ENCODE measurements at regions not wholly inside any gene's neighbourhood (a gene's known extent, or its start where the extent isn't known, plus 50 kb on each side); places are given as distances from the start of the nearest gene placed in this dataset.

DNA sequence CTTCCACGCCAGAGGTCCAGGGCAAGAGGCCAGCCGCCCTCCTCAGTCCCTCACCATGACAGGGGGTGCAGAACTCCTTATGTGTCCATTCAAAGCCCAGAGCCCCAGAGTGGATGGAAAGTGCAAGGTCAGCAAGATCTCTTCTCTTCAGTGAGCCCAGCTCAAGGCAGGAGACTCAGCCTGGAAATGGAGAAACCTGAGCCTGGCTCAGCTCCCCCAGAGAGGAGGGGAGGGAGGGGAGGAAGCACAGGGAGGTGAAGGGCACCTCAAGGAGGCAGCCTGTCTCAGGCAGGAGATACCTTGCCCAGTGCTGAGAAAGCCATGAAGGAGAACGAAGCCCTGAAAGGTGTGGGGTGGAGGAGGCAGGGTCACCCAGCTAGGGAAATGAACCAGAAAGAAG is 121.8 kb upstream of the PJA1 start:
- no peaks in the 10 kb centered on the region for H3K36me3 ChIP-seq
- TF ChIP-seq, protein P1, sequence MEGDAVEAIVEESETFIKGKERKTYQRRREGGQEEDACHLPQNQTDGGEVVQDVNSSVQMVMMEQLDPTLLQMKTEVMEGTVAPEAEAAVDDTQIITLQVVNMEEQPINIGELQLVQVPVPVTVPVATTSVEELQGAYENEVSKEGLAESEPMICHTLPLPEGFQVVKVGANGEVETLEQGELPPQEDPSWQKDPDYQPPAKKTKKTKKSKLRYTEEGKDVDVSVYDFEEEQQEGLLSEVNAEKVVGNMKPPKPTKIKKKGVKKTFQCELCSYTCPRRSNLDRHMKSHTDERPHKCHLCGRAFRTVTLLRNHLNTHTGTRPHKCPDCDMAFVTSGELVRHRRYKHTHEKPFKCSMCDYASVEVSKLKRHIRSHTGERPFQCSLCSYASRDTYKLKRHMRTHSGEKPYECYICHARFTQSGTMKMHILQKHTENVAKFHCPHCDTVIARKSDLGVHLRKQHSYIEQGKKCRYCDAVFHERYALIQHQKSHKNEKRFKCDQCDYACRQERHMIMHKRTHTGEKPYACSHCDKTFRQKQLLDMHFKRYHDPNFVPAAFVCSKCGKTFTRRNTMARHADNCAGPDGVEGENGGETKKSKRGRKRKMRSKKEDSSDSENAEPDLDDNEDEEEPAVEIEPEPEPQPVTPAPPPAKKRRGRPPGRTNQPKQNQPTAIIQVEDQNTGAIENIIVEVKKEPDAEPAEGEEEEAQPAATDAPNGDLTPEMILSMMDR (IDR thresholded peaks at IDR 0.05) = no peak
- H3K27me3 ChIP-seq (replicated peaks; ENCODE audit: insufficient read depth) = no peaks in the 10 kb centered on the region
- H3K27ac ChIP-seq = no peak overlapping the region
- DNase-seq (ENCODE audit: low spot score) (no peak), ATAC-seq (ENCODE audit: insufficient number of reproducible peaks, low FRiP score, low read depth) (no peak)
- H3K9me3 ChIP-seq = no peaks in the 10 kb centered on the region
- no peaks in the 10 kb centered on the region for H3K4me1 ChIP-seq (ENCODE audit: control insufficient read depth in 1 of 2, low read depth in 2 of 2)
- H3K4me3 ChIP-seq = no peak overlapping the region

DNA sequence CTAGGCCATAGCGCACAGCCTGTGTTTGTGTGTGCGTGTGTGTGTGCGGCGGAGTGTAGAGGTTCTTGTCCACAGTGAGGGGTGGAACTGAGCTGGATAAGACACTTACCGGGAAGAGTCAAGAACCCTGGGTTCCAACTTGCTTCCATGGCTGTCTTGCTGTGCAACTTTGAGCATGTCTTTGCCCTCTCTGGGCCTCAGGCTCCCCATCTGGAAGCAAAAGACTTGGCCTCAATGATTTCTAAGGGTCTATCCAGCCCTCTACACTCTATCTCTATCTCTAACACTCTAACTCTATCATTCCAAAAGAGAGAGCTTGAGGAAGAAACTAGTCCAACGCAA is 121.3 kb upstream of the PJA1 start:
- Histone ChIP-seq H3K27me3 (replicated peaks; ENCODE audit: insufficient read depth) (no peaks in the 10 kb centered on the region), H3K9me3 (no peaks in the 10 kb centered on the region), H3K27ac (no peak overlapping the region), H3K4me1 (ENCODE audit: control insufficient read depth in 1 of 2, low read depth in 2 of 2) (no peaks in the 10 kb centered on the region), H3K4me3 (no peak overlapping the region), H3K36me3 (no peaks in the 10 kb centered on the region)
- TF ChIP-seq, protein P1 (IDR thresholded peaks at IDR 0.05) = no peak
- no peak for DNase-seq (ENCODE audit: low spot score)
- no peak for ATAC-seq (ENCODE audit: insufficient number of reproducible peaks, low FRiP score, low read depth)

DNA sequence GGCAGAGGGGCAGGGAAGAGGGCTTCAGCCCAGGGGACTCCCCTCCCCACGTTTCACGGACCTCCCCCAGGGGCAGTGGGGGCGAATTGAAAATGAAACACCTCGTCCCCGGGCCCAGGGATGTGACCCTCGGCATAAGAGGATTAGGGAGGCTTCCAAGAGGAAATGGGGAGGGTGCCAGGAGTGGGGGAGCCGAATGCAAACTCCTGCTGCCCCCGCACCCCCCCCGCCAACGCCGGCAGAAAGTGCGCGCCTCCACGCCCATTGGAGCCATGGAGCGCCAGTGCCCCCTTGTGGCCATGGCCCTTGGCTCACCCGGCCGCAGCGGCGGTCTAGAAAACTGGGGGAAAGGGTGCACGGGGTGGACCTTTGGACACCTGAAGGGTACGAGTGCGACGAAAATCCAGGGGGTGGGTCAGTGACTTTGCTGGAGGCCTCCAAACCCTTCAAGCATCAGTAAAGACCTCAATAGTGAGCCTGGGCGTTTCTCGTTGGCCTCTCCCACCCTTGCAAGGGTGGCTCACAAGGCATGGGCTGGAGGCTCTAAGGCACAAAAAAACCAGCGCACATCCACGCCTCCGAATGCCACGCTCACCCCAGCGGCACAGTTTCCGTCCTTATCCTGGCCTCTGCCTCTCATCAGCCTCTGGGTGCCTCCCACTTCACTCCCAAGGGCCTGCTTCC is 120.8 kb upstream of the PJA1 start:
- no peaks in the 10 kb centered on the region for H3K9me3 ChIP-seq
- ATAC-seq (ENCODE audit: insufficient number of reproducible peaks, low FRiP score, low read depth) (no peak), DNase-seq (ENCODE audit: low spot score) (no peak)
- peak overlapping the region; percentile 72 for H3K4me3 ChIP-seq
- TF ChIP-seq, protein P1 (IDR thresholded peaks at IDR 0.05) = peak; percentile 80
- no peaks in the 10 kb centered on the region for H3K4me1 ChIP-seq (ENCODE audit: control insufficient read depth in 1 of 2, low read depth in 2 of 2)
- no peaks in the 10 kb centered on the region for H3K27me3 ChIP-seq (replicated peaks; ENCODE audit: insufficient read depth)
- H3K36me3 ChIP-seq = no peaks in the 10 kb centered on the region
- no peak overlapping the region for H3K27ac ChIP-seq

DNA sequence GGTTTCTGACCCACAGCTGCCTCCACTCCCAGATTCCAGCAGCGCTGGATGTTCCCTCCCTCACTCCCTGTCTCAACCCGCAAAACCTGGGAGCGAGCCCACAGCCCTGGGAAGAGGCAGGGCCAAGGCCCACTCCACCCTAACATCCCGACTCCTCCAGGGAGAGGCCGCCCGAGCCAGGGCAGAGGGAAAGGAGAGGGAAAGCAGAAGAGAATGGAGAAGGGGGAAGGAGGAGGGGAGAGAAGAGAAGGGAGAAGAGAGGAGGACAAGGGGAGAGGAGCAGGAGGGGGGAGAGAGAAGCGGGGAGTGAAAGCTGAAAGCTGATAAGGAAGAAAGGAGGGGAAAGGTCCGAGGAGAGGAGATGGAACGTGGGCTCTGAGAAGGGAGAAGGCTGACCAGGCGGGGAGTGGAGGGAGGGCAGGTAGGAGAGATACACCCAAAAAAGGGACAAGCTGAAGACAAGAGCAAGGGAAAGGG is 120.2 kb upstream of the PJA1 start:
- peaks cover 0 to 4% of the 10 kb centered on the region in 2 donors for H3K4me1 ChIP-seq (ENCODE audit: control insufficient read depth in 1 of 2, low read depth in 2 of 2)
- no peaks in the 10 kb centered on the region for H3K36me3 ChIP-seq
- H3K4me3 ChIP-seq = peak overlapping the region; percentile 72
- DNase-seq (ENCODE audit: low spot score) (no peak), ATAC-seq (ENCODE audit: insufficient number of reproducible peaks, low FRiP score, low read depth) (no peak)
- peak overlapping the region in 1 of 2 donors; percentile 21 for H3K27ac ChIP-seq
- H3K27me3 ChIP-seq (replicated peaks; ENCODE audit: insufficient read depth) = no peaks in the 10 kb centered on the region
- TF ChIP-seq, protein P1 (IDR thresholded peaks at IDR 0.05) = no peak
- H3K9me3 ChIP-seq = no peaks in the 10 kb centered on the region

DNA sequence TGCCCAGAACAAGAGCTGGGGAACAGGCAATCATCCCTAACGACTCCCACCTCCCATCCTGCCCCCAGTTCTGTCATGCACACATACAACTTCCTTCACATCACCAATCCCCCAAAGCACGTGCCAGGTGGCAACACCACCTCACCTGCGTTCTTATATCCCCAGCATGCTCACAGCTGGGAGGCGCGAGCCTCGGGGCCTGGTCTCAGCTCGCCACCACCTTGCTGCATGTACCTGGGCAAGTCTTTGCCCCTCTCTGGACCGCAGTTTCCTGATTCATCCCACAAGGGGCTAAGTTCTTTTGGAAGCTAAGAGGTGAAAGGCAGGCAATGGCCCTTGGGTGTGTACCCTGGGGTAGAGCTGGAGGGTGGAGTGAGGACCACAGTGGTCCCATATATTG is 119.2 kb upstream of the PJA1 start:
- Histone ChIP-seq H3K27ac (no peak overlapping the region), H3K4me3 (no peak overlapping the region), H3K4me1 (ENCODE audit: control insufficient read depth in 1 of 2, low read depth in 2 of 2) (peaks cover 0 to 4% of the 10 kb centered on the region in 2 donors), H3K36me3 (no peaks in the 10 kb centered on the region), H3K9me3 (no peaks in the 10 kb centered on the region), H3K27me3 (replicated peaks; ENCODE audit: insufficient read depth) (no peaks in the 10 kb centered on the region)
- TF ChIP-seq, protein P1 (IDR thresholded peaks at IDR 0.05) = no peak
- no peak for ATAC-seq (ENCODE audit: insufficient number of reproducible peaks, low FRiP score, low read depth)
- no peak for DNase-seq (ENCODE audit: low spot score)

All from thoracic aorta (tissue), 2 donors.